ENCODE measurements at regions not wholly inside any gene's neighbourhood (a gene's known extent, or its start where the extent isn't known, plus 50 kb on each side); places are given as distances from the start of the nearest gene placed in this dataset.
"Not testable (repeated sequence)": the region's sequence is repeated elsewhere in the genome, so short reads cannot be mapped to it uniquely, and the experiment has no call there.

DNA sequence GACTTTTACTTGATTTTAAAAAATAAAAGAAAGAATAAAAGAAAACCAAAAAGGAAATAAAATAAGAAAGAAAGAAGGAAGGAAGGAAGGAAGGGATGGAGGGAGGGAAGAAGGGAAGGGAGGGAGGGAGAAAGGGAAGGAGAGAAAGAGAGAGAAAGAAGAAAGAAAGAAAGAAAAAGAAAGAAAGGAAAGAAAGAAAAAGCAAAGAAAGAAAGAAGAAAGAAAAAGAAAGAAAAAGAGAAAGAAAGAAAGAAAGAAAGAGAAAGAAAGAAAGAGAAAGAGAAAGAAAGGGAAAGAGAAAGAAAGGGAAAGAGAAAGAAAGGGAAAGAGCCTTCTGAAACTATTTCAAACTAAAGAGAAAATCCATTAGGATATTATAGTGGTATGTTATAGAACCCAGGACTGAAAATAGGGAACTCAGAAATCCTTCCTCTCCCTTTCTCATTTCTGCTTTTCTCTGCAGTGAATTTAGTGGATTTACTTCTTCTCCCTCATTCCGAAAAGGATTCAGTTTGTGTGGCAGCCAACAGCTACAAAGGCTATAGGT is 414.7 kb upstream of the CCNG1 start:
- DNase-seq: no peak

DNA sequence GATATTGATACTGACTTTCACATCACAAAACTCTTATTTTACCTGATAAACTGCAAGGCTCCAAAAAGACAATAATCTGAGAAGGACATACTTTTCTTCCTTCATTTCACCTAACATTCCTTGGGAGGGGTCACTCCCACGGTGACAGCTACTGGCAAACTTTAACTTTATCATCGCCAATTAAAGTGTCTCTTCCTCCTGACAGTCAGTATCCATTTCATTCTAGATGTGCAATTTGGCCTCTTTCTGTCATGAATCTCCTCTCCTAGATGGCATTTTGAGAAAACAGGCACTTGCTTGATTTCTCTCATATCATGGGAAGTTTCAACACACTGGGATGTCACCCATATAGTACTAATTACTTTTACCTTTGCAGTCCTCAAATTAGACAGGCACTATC is 413.5 kb upstream of the CCNG1 start:
- no peak for DNase-seq

DNA sequence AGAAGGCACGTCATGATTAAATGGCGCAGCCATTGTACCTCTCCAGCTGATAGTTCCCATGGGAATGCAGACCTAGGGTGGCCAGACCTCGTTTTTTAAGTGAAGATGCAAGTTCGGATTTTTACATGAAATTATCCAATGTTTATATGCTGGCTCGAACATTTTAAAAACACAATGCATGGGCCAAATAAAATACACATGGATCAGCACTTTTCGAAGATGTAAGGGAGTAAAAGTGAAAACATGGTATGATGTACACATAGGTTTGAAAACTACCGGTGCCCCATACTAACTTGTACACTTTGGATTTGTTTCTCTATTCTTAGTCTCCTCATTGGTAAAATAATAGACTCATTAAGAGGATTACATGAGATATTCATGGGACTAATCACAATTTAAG is 412.5 kb upstream of the CCNG1 start:
- DNase-seq: no peak

DNA sequence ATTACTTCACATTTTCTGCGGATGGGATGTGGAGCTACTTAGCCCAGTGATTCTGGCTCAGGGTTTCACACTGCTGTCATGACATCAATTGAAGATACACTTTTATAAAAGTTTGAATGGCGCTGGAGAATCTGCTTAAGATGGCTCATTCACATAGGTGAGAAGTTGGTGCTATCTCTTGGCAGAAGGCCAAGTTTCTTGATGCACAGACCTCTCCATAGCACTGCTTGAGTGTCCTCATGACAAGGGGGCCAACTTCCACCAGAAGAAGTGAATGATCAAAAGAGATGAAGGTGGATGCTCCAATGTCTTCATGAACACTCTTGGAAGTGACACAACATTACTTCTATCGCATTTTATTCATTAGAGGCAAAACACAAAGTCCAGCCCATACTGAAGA is 403.7 kb upstream of the CCNG1 start:
- DNase-seq: no peak

DNA sequence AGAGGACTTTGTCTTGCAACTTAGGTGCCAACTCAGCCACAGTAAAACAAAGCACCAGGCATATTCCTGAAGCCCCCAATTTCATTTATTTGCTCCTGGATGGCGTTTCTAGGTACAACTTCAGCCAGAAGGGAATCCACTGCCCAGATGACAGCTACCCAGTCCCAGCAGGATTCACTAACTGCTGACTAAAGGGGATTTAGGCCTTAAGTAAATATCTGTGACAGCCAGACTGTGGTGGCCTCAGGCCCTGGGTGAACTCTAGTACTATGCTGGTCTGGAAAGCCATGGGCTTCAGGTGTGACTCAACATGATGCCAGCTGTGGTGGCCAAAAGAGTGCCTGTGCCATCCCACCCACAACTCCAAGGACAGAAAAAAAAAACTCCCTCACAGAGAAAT is 396.1 kb upstream of the CCNG1 start:
- no peak for DNase-seq

DNA sequence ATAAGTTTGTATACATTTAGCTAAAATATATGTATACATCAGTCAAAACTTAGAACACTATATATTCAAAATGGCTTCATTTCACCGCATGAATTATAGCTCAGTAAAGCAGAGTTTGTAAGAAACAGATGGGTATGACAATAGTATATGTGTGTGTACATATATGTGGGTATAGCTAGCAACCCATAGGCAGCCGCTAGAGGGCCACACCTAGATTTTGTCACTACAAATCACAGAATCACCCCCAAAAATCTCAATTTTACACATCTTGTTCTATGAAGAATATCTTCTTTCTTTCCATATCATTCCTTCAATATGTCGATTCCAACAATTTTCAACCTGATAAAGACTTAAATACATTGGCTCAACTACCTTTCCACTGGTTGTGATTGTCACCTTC is 357.8 kb upstream of the CCNG1 start:
- no peak for DNase-seq

DNA sequence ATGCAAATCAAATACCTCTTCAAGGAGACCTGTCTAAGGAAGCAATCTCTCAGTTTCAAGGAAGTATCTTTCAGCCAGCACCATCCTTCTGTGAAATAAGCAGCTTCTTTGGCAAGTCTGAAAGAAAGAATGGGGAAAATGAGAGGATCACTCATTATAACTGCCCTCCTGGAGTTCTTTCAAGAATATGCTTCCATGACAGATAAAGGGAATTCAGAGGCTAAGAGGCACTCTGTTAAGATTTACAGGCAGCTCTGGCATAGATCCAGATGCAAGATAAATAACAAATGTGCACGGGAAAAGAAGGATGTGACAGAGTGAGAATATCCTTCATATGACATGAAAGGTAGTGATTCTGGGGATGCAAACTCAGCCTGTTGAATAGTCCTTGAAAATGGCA is 348.2 kb upstream of the CCNG1 start:
- peak; percentile 84 for DNase-seq

DNA sequence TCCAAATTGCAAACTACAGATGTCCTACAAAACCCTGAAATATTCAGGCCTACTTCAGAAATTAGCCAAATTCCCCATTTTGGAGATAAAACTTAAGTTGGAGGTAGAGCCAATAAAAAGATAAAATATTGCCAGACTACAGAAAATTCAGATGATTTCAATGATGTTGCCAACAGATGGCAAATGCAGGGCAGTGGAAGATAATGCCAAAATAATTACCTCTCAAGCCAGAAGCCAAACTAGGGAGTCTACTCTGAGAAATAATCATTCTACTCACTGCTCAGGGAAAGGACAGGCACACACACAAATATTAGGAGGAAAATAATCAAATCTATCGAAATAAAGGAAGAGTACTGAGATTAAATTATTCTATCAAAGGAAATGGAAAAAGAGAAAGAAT is 347.5 kb upstream of the CCNG1 start:
- DNase-seq: peak; percentile 78

DNA sequence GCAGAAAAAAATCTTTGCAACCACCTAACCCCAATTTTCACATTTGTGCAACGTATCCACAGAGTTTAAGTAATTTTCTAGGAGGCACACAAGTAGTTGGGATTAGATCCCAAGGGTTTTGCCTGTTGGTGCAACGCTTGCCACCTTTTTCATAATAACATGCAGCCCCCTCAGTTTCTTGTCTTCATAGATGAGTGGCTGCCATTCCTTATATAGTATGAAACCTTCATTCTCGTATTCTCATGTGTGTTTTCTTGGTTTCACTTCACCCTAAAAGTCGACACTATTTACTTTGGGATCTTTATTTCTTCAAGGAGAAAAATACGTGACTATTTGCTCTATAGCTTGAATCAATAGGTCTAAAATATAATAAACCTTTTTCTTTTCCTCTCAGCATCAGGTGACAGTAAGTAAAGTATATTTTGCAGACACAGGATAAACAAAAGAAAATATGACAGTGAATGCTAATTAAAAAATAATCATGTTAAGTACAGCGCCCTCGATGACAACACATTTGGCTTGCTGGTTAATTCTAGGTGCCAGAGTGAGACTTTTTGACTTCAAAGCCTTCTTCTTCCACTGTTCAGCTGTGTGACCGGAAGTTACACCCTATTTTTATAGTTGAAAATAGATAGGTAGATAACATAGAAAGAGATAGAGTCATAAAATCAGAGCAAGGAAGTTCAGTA is 342.8 kb upstream of the CCNG1 start:
- no peak for DNase-seq

DNA sequence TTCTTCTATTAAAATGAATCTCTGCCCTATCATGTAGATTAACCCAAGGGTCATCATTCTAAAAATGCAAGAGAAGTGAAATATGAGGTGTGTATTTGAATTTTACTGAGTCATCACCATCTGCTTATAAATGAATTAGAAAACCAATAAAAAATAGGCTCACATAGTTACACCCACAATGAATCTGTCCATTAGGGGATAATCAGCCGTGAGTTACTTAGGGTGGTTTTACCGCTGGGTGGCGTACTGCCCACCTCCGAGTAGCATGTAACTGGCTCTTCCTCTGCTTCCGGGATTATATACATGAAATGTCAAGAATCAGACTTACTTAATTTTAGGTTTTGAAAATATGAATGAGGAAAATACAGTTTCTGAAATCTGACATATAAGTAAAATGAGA is 332.9 kb upstream of the CCNG1 start:
- DNase-seq: no peak

DNA sequence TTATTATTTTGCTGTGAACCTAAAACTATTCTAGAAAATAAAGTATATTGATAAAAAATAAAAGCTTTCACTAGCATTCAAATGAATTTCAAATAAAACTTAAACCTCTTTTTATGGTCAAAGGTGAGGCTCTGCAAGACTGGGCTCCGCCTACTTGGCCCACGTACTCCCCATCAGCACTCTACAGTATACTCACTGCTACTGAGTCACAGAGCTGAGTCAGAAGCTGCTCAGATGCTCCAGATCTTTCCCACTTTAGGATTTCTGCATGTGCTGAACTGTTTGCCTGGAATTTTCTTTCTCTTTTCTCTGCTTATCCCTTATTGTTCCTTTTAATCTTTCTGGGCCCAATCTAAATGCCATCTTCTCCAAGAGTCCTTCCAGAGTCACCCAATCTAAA is 331.9 kb upstream of the CCNG1 start:
- DNase-seq: no peak

DNA sequence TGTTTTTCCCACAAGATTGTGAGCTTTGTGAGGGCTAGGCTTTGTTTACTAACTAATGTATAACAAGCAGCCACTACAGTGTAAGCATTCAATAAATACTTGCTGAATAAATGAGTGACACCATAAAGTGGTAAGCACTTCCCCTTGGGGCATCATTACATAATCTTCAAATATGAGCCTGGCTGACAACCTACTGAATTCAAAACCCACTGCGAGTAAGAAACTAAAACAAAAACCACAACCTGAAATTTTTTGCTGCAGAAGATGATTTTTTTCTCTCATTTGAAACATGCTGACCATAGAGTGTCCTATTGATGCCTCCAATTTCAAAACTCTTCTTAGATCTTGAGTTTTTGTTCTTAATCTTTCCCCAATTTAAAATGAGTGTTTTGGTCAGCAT is 331.3 kb upstream of the CCNG1 start:
- no peak for DNase-seq

DNA sequence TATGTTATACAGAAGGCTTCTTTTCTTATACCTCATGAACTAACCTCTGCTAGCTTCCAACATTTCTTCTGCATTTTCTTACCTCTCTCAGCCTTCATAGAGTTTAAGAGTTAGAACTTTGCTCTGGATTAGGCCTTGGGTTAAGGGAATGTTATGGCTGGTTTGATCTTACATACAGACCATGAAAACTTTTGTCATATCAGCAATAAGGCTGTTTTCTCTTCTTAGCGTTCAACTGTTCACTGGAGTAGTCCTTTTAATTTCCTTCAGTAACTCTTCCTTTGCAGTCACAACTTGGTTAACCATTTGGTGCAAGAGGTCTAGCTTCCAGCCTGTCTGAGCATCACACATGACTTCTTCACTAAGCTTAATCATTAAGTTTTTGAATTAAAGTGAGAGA is 329.0 kb upstream of the CCNG1 start:
- no peak for DNase-seq

DNA sequence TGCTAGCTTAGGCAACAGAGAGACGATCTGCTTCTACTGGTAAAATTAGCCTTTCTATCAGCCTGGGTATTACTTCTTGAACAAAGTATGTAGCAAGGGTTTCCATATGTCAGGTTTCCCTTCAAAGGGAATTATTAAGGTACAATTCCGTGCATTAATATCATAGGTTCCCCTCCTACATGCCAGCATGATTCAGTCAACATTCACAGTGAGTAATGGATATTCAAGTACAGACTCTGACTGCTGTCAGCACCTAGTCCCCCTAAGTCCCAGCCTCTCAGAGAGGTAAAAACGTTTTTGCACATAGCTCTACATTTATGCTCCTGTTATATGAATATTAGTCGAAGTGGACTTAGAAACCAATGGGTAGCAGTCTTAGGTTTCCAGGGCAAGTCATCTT is 322.4 kb upstream of the CCNG1 start:
- DNase-seq: no peak

DNA sequence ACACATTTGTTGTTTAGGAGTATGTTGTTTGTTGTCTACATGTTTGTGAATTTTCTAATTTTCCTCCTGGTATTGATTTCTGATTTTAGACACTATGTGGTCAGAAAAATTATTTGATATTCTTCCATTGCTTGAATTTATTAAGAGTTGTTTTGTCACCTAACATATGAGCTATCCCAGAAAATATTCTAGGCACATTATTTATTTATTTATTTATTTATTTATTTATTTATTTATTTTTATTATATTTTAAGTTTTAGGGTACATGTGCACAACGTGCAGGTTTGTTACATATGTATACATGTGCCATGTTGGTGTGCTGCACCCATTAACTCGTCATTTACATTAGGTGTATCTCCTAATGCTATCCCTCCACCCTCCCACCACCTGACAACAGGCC is 320.8 kb upstream of the CCNG1 start:
- not testable (repeated sequence) for DNase-seq

DNA sequence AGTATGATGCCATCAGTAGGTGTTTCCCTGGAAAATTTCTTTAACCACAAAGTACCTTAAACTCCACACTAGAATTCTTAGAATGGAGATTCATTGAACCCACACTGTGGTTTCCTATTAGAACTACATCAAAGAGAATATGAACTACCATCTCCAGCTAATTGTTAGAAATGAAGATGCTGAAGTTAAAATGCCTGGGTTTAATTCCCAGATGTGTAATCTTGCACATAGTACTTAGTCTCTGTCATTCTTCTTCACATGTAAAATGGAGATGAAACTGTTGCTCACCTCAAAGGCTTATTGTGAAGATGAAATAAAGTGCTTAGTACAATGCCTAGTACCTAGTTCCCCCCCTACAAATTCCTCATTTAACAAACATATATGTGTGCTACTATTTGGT is 303.3 kb upstream of the CCNG1 start:
- DNase-seq: no peak

DNA sequence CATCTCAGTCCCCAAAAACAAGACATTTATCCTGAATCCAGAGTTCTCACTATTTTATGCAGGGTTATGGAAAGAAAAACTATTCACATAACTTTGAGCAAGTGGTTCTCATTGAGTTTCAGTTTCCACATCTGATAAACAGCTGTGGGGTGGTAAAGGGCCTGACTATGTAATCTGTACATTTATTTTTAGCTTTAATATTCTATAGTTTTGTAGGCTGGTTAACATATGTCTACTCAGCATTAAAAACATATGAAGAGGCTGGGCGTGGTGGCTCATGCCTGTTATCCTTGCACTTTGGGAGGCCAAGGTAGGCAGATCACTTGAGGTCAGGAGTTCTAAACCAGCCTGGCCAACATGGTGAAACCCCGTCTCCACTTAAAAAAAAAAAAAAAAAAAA is 301.5 kb upstream of the CCNG1 start:
- DNase-seq: no peak

DNA sequence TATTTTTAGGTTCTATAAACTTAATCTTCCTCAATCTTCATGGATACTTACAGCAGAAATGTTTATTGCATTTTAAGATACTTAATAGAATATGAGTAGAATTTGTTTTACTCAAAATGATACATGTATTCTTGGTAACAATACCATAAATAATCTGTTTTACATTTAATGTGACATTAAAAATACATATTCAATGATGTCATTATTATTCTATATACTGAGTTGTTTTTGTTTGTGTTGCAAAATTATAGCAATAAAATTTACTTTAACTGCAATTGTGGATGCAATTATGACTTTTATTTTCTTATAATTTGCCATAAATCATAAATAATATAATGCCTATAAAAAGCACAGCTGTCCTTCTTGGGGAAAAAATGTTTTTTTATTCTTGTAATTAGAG is 275.9 kb upstream of the CCNG1 start:
- DNase-seq: no peak

DNA sequence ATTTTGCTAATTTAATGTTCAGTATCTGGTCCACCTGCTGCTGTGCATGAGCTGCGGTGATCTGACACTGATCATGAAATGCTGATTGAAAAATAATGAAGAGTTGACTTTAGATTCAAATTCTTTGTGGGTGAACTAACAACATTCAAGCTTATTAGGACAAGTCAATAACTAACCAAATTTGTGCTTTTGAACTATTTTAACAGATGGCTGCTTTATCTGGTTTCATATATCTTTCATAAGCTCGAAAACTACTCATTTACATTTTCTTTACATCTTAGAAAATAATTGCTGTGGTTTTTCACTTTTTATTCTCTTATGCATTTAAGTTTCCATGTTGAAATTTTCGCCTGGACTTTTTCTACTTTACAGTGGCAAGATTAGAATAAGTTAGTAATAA is 274.8 kb upstream of the CCNG1 start:
- no peak for DNase-seq

DNA sequence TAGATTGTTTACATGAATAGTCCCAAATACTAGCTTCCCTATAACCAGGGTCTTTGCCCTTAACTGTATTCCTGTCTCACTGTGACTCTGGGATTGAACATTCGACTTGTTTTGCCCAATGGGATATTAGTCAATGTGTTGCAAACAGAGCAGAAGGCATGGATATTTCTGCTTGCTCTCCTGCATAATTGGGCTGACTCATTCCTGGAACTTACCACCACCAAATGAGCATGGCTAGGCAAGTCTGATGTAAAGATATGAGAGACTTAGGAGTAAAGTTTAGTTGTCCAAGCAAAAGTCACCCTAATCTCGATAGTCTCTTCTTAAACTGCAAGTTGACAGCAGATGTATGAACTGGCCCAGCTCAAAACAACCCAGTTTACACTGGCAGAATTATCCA is 273.5 kb upstream of the CCNG1 start:
- no peak for DNase-seq

DNA sequence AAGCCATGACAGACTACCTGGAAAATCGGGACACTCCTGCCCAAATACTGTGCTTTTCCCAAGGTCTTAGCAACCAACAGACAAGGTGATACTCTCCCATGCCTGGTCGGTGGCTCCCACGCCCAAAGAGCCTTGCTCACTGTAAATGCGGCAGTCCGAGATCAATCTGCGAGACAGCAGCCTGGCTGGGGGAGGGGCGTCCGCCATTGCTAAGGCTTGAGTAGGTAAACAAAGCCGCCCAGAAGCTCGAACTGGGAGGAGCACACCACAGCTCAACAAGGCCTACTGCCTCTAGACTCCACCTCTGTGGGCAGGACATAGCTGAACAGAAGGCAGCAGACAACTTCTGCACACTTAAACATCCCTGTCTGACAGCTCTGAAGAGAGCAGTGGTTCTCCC is 272.1 kb upstream of the CCNG1 start:
- DNase-seq: no peak

DNA sequence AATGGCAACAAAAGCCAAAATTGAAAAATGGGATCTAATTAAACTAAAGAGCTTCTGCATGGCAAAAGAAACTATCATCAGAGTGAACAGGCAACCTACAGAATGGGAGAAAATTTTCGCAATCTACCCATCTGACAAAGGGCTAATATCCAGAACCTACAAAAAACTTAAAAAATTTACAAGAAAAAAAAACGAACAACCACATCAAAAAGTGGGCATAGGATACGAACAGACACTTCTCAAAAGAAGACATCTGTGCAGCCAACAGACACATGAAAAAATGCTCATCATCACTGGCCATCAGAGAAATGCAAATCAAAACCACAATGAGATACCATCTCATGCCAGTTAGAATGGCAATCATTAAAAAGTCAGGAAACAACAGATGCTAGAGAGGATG is 267.2 kb upstream of the CCNG1 start:
- DNase-seq: not testable (repeated sequence)

DNA sequence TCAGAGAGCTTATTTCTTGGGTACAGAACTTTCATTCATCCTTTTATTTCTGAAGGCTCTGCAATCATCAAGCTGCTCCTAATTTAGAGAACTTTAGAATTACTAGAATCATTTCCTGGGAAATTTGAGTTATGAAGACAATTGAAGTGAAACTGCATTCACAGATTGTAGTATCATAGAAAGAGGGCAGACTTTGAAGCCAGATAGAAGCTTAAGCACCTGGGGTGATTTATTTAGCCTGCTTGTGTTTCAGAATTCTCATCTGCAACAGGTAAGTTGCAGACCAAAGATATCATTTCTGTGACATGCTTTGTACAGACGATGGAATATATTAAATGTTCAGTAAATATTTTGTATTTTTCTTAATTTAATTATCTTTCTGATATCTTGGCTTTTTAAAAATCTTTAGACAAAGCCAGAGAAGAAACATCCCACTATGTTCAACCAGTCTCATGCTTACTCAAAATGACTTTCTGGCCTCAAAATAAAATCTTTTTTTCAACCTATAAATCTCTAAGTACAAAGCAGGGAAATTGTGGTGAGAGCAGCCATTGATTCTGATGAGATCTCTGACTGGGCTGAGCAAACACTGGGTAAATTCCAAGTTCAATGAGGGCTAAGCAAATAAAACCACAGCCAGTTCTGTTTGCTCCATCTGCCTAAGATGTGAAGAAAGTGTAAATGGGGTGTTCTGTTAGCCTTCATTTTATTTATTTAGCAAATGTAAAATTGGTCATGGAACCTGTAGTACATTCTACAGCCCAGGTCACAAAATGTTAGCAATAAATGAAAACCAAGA is 264.7 kb upstream of the CCNG1 start:
- no peak for DNase-seq

DNA sequence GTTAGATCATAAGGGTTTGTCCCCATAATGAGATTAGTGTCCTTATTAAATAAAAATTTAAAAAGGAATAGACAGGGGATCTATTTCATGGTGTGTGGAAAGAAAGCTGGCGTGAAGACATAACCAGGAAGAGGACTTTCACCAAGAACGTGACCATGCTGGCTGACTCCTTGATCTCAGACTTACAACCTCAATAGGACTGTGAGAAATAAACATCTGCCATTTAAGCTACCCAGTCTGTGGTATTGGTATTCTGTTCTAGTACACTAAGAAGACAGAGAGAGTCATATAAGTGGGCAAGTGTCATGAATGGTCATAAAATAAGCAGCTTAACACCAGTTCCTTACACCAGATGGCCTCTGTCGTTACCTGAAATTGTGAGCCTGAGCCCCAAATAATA is 259.4 kb upstream of the CCNG1 start:
- DNase-seq: peak; percentile 78

DNA sequence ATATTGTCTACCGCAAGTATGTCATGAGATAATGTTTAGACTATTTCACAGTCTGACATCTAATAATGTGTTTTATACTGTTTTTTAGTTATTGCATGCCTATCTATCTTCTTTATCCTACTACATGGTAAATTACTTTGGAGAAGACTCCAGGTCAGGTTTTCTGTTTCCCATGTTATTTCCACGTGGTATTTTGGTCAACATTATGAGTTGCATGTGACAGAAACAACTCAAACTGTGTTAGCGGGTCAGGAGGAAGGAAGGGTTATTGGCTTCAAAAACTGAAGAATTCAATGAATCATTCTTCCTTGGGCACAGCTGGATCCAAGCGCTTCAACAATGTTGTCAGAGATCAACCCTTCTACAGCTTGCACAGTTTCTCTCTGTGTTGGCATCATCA is 252.1 kb upstream of the CCNG1 start:
- DNase-seq: no peak
